K562 (cell line): ENCODE measurements at regions not wholly inside any gene's neighbourhood (a gene's known extent, or its start where the extent isn't known, plus 50 kb on each side); places are given as distances from the start of the nearest gene placed in this dataset.

Source experiments
- ATAC-seq: fragments of 200-7000 bp; cut with Tn5 transposase; 3 replicates; pipeline ENCODE4 v1.9.1; 2020; ENCODE audit warnings: moderate library complexity
- BruUV-seq: library from RNA; stranded (reverse); fragments of 400-500 nt; replicated peaks from 2 replicates; lab custom pipeline; 2021; lab: Mats Ljungman, UMichigan
- CTCF ChIA-PET: fragments of 300-600 bp; formaldehyde crosslinking; extraction: SDS; loops from one replicate; lab custom pipeline; 2021; ENCODE audit warnings: low intra/inter-chr PET ratio; lab: Yijun Ruan, JAX
- POLR2A ChIA-PET: fragments of 300-600, 350-650 bp; sonication (Branson Sonifier 250); formaldehyde crosslinking; extraction: SDS; loops from one replicate; lab custom pipeline; 2021; ENCODE audit warnings: antibody characterized with exemption, inconsistent platforms; lab: Yijun Ruan, JAX
- DNase-seq, 4 experiments: peaks; one replicate each; pipeline versions ENCODE4 v3.0.0 to v3.0.0-alpha.2; 2011 to 2018; ENCODE audit warnings: low spot score in 3 of 4, mixed read lengths in 3 of 4; ENCODE audit errors: extremely low read depth in 1 of 4
- FAIRE-seq: peaks from 2 replicates; lab custom pipeline; 2011; peaks lifted over from hg19 to GRCh38; lab: Jason Lieb, UNC
- H2AFZ ChIP-seq: 2 replicates; pipeline ENCODE4 v1.6.0; 2011; ENCODE audit warnings: low read depth, low read length, control low read depth, inconsistent platforms
- H3K27ac ChIP-seq: fragments of 200-600 bp; 3 replicates; pipeline ENCODE4 v1.8.0; 2011; ENCODE audit warnings: low read depth, mild to moderate bottlenecking, control low read depth, inconsistent platforms, low read length, moderate library complexity, mixed read lengths; ENCODE audit errors: extremely low read depth
- H3K27me3 ChIP-seq, 2 experiments: fragments of 300-600 bp in 1 of 2; 2 replicates in 1 of 2; 3 replicates in 1 of 2; pipeline versions ENCODE4 v1.6.0 to v1.8.0; 2011; ENCODE audit warnings: inconsistent platforms in 2 of 2, low read length in 2 of 2, mild to moderate bottlenecking in 1 of 2, mixed read lengths in 1 of 2, moderate library complexity in 1 of 2; ENCODE audit not compliant: control insufficient read depth in 2 of 2, insufficient read depth in 2 of 2
- H3K36me3 ChIP-seq: fragments of 300-600 bp; 3 replicates; pipeline ENCODE4 v1.8.0; 2011; ENCODE audit warnings: mild to moderate bottlenecking, low read length, inconsistent platforms; ENCODE audit not compliant: control insufficient read depth, insufficient read depth
- H3K4me1 ChIP-seq, 2 experiments: fragments of 200-600 bp in 1 of 2; replicated peaks in 1 of 2; 2 replicates in 1 of 2; 3 replicates in 1 of 2; pipeline versions ENCODE4 v1.5.1 to v1.8.0; 2011; ENCODE audit warnings: inconsistent platforms in 2 of 2, low read length in 2 of 2, mild to moderate bottlenecking in 1 of 2, mixed read lengths in 1 of 2, moderate library complexity in 1 of 2; ENCODE audit not compliant: control insufficient read depth in 2 of 2, insufficient read depth in 2 of 2
- H3K4me2 ChIP-seq: 2 replicates; pipeline ENCODE4 v1.6.1; 2011; ENCODE audit warnings: low read length, control low read depth, inconsistent platforms, mixed read lengths; ENCODE audit not compliant: insufficient read depth
- H3K4me3 ChIP-seq: fragments of 200-600 bp; sonication (generic), shearing (Covaris generic); 2 replicates; pipeline ENCODE4 v1.5.1; 2016; ENCODE audit warnings: control low read depth, inconsistent platforms
- H3K79me2 ChIP-seq: fragments of 200-600 bp; 3 replicates; pipeline ENCODE4 v1.8.0; 2011; ENCODE audit warnings: low read length, inconsistent platforms; ENCODE audit not compliant: control insufficient read depth, insufficient read depth
- H3K9ac ChIP-seq, 2 experiments: 2 replicates each; pipeline versions ENCODE4 v1.6.0 to v1.6.1; 2011; ENCODE audit warnings: low read depth in 2 of 2, low read length in 2 of 2, control low read depth in 1 of 2, inconsistent platforms in 1 of 2, mild to moderate bottlenecking in 1 of 2, mixed read lengths in 1 of 2; ENCODE audit not compliant: insufficient read depth in 1 of 2
- H3K9me1 ChIP-seq: one replicate; pipeline ENCODE4 v1.6.0; 2011; ENCODE audit warnings: inconsistent platforms, mild to moderate bottlenecking, low read length, moderate library complexity; ENCODE audit not compliant: control insufficient read depth, insufficient read depth
- H3K9me3 ChIP-seq: replicated peaks from 2 replicates; pipeline ENCODE4 v1.5.1; 2011; ENCODE audit warnings: low read depth, low read length, inconsistent platforms; ENCODE audit not compliant: control insufficient read depth, insufficient read depth
- H4K20me1 ChIP-seq: replicated peaks from 2 replicates; pipeline ENCODE4 v1.6.1; 2011; ENCODE audit warnings: low read length, inconsistent platforms, mixed read lengths; ENCODE audit not compliant: control insufficient read depth, insufficient read depth
- ETV6 ChIP-seq, 3 experiments: fragments of 150-350 bp in 1 of 3; sonication (generic) in 1 of 3; formaldehyde crosslinking in 1 of 3; IDR thresholded peaks; 2 replicates each; pipeline versions ENCODE4 v1.6.1 to v1.8.0; 2014 to 2022; ENCODE audit warnings: borderline replicate concordance in 2 of 3, low read depth in 2 of 3, antibody characterized with exemption in 1 of 3, low read length in 1 of 3, mild to moderate bottlenecking in 1 of 3, missing genetic modification reagents in 1 of 3
- RBM25 ChIP-seq: fragments of 200-400 bp; formaldehyde crosslinking; IDR thresholded peaks from 2 replicates; pipeline ENCODE4 v1.6.1; 2018; ENCODE audit warnings: low read length, low read depth, moderate library complexity; ENCODE audit not compliant: severe bottlenecking
- TFAM ChIP-seq: fragments of 250-450 bp; sonication (Bioruptor Pico); conservative IDR thresholded peaks from 2 replicates; pipeline ENCODE4 v1.5.0; 2021; ENCODE audit warnings: mild to moderate bottlenecking, moderate library complexity
- ZNF445 ChIP-seq: fragments of 250-450 bp; sonication (Bioruptor Pico); IDR thresholded peaks from 2 replicates; pipeline ENCODE4 v1.4.0; 2020; ENCODE audit warnings: low read depth, mild to moderate bottlenecking, moderate library complexity
- ZNF707 ChIP-seq: fragments of 250-450 bp; sonication (Bioruptor Pico); conservative IDR thresholded peaks from 2 replicates; pipeline ENCODE4 v1.8.0; 2022; ENCODE audit warnings: inconsistent platforms, mild to moderate bottlenecking, moderate library complexity
- WGBS: fragments of 100-300 bp; shearing (Covaris generic); methylation state at CpG from one replicate; pipeline ENCODE4 v1.1.6; 2016; ENCODE audit warnings: low coverage, mixed read lengths; ENCODE audit not compliant: insufficient coverage; ENCODE audit errors: missing lambda C conversion rate; 5-methylcytosine and 5-hydroxymethylcytosine counted together
- in situ Hi-C: fragments of 300-500 bp; cut with MboI; formaldehyde crosslinking; loops from 4 replicates; pipeline ENCODE4 v1.15.0; 2018; ENCODE audit warnings: inconsistent platforms, mixed read lengths
- intact Hi-C: fragments of 100-400 bp; cut with micrococcal nuclease; formaldehyde crosslinking; loops from 2 replicates; pipeline ENCODE4 v1.14.2; 2022
- TF ChIP-seq, protein P1 (sequence below): fragments of 200-800 bp; sonication (Bioruptor generic); IDR thresholded peaks from 2 replicates; pipeline ENCODE4 v1.6.1; 2016; ENCODE audit warnings: missing genetic modification characterization, missing compliant biosample characterization
- TF ChIP-seq, protein P2 (sequence below): fragments of 200-800 bp; sonication (Bioruptor generic); IDR thresholded peaks from 2 replicates; pipeline ENCODE4 v1.6.1; 2017; ENCODE audit warnings: missing genetic modification characterization, missing compliant biosample characterization

DNA sequence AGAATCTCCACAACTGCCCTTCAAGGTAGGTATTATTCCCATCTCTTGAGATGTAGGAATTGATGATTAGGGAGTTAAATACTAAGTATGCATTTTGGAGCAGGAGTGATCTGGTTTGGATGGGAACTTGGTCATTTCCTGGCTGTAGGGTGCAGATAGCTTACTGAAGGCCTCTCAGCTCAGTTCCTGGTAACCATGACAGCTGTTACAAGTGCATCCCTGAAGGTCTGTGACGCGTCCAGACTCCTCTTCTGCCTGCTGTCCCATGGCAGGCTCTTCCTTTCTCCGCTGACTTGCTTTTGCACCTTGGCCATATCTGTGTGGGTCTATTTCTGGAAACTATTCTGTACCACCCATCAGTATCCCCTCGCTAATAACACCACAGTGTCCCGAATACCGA, 387.8 kb downstream of the ZNF536 start:
- ATAC-seq (no peak), FAIRE-seq (no peak), DNase-seq (no peak)
- Histone ChIP-seq H3K4me2 (no peak overlapping the region), H3K36me3 (no peaks in the 10 kb centered on the region), H4K20me1 (no peaks in the 10 kb centered on the region; the same call in 1 of the 2 replicates), H3K27ac (no peak overlapping the region), H2AFZ (no peak overlapping the region), H3K9me3 (no peaks in the 10 kb centered on the region), H3K4me1 (no peaks in the 10 kb centered on the region), H3K27me3 (no peaks in the 10 kb centered on the region), H3K4me3 (no peak overlapping the region), H3K9me1 (no peaks in the 10 kb centered on the region), H3K79me2 (no peaks in the 10 kb centered on the region), H3K9ac (no peak overlapping the region)
- BruUV-seq = no TSS peak
- CTCF ChIA-PET = no interaction called here
- TF ChIP-seq ZNF707 (CRISPR knock-in tag) (no peak), RBM25 (no peak)
- in situ Hi-C loops (no loop called here), intact Hi-C loops (no loop called here)
- POLR2A ChIA-PET = interaction anchor here (0.6 kb wide), 1 partner anchor 43 kb away, joined by 3 read pairs; no protein-coding TSS in a partner anchor
- 0% methylated on average over 6 of the region's 6 CpGs for WGBS

DNA sequence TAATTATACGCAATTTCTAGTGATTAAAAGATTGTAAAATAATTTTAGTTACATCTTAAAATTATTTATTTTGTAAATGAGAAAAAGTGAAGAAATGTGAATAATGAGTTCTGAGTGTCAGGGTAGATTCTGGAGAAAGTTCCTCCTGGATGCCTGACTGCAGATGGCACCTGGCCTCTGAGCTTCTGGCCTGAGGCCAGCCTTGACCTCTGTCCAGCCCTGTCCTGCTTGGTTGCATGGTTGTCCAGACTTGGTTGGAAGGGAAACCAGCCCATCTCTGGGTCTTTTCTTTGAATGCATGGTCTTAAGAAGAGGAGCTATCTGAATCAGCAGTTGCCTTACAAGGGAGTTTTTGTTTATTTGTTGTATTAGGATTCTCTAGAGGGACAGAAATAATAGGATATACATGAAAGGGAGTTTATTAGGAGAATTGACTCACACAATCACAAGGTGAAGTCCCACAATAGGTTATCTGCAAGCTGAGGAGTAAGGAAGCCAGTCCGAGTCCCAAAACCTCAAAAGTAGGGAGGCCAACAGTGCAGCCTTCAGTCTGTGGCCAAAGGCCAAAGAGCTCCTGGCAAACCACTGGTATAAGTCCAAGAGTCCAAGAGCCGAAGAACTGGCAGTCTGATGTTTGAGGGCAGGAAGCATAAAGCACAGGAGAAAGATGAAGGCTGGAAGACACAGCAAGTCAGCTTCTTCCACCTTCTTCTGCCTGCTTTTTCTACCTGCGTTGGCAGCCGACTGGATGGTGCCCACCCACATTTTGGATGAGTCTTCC, 385.8 kb downstream of the ZNF536 start:
- no peaks in the 10 kb centered on the region for H3K36me3 ChIP-seq
- intact Hi-C loops (no loop called here), in situ Hi-C loops (no loop called here)
- no TSS peak for BruUV-seq
- H3K4me3 ChIP-seq = no peak overlapping the region
- no peaks in the 10 kb centered on the region for H3K9me1 ChIP-seq
- no peaks in the 10 kb centered on the region for H3K9me3 ChIP-seq
- FAIRE-seq (no peak), ATAC-seq (no peak), DNase-seq (no peak)
- no peaks in the 10 kb centered on the region; the same call in 1 of the 2 replicates for H4K20me1 ChIP-seq
- no peaks in the 10 kb centered on the region for H3K27me3 ChIP-seq
- no peak overlapping the region for H3K27ac ChIP-seq
- H3K4me1 ChIP-seq = no peaks in the 10 kb centered on the region
- ChIA-PET POLR2A (no interaction called here), CTCF (no interaction called here)
- H3K9ac ChIP-seq = no peak overlapping the region
- H2AFZ ChIP-seq = no peak overlapping the region
- no peaks in the 10 kb centered on the region for H3K79me2 ChIP-seq
- no peak overlapping the region for H3K4me2 ChIP-seq
- WGBS = 0% methylated on average over 5 of the region's 5 CpGs
- TF ChIP-seq, protein P1, sequence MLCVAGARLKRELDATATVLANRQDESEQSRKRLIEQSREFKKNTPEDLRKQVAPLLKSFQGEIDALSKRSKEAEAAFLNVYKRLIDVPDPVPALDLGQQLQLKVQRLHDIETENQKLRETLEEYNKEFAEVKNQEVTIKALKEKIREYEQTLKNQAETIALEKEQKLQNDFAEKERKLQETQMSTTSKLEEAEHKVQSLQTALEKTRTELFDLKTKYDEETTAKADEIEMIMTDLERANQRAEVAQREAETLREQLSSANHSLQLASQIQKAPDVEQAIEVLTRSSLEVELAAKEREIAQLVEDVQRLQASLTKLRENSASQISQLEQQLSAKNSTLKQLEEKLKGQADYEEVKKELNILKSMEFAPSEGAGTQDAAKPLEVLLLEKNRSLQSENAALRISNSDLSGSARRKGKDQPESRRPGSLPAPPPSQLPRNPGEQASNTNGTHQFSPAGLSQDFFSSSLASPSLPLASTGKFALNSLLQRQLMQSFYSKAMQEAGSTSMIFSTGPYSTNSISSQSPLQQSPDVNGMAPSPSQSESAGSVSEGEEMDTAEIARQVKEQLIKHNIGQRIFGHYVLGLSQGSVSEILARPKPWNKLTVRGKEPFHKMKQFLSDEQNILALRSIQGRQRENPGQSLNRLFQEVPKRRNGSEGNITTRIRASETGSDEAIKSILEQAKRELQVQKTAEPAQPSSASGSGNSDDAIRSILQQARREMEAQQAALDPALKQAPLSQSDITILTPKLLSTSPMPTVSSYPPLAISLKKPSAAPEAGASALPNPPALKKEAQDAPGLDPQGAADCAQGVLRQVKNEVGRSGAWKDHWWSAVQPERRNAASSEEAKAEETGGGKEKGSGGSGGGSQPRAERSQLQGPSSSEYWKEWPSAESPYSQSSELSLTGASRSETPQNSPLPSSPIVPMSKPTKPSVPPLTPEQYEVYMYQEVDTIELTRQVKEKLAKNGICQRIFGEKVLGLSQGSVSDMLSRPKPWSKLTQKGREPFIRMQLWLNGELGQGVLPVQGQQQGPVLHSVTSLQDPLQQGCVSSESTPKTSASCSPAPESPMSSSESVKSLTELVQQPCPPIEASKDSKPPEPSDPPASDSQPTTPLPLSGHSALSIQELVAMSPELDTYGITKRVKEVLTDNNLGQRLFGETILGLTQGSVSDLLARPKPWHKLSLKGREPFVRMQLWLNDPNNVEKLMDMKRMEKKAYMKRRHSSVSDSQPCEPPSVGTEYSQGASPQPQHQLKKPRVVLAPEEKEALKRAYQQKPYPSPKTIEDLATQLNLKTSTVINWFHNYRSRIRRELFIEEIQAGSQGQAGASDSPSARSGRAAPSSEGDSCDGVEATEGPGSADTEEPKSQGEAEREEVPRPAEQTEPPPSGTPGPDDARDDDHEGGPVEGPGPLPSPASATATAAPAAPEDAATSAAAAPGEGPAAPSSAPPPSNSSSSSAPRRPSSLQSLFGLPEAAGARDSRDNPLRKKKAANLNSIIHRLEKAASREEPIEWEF (CRISPR knock-in tag) = no peak
- no peak for TF ChIP-seq ZNF445 (CRISPR knock-in tag)
- TF ChIP-seq, protein P2, sequence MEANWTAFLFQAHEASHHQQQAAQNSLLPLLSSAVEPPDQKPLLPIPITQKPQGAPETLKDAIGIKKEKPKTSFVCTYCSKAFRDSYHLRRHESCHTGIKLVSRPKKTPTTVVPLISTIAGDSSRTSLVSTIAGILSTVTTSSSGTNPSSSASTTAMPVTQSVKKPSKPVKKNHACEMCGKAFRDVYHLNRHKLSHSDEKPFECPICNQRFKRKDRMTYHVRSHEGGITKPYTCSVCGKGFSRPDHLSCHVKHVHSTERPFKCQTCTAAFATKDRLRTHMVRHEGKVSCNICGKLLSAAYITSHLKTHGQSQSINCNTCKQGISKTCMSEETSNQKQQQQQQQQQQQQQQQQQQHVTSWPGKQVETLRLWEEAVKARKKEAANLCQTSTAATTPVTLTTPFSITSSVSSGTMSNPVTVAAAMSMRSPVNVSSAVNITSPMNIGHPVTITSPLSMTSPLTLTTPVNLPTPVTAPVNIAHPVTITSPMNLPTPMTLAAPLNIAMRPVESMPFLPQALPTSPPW (CRISPR knock-in tag) = no peak
- TF ChIP-seq TFAM (CRISPR knock-in tag) = no peak
- no peak for TF ChIP-seq ETV6 (IDR thresholded peaks at IDR 0.05; ENCODE audit: borderline replicate concordance in 1 of 2, low read depth in 2 of 2, low read length in 1 of 2)
- no peak for TF ChIP-seq ETV6 (CRISPR knock-in tag; IDR thresholded peaks at IDR 0.05; ENCODE audit: borderline replicate concordance)
